ENCODE measurements at regions not wholly inside any gene's neighbourhood (a gene's known extent, or its start where the extent isn't known, plus 50 kb on each side); places are given as distances from the start of the nearest gene placed in this dataset.

DNA sequence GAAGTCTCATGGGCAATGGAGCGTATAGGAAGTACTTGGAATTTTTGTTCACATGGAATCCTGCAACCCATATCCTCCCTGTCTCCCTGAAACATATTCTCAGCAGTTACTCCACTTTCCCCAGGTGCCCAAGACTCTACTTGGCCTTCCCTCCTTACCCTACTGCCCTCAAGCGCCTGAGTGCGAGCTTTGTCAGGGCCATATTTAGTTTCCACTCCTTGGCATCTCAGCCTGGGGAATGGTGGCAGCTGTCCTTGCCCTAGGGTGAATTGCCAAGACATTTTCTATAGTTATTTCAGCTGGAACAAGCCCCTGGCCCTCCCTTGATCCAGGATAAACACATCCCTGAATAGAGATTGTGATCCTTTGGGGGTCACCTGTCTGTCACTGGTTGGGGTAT lies 569.3 kb upstream of the LRFN5 start:
- in situ Hi-C loops (cut with HindIII; ENCODE audit: low pct_unique_long_range_greater_than_20kb, low sequenced_read_pairs) (no loop called here), intact Hi-C loops (cut with micrococcal nuclease; ENCODE audit: unreplicated experiment) (no loop called here)
- no peak for ATAC-seq
- H3K27me3 ChIP-seq (ENCODE audit: control insufficient read depth, insufficient read depth, low read length): no peaks in the 10 kb centered on the region
- TF ChIP-seq, protein P1, sequence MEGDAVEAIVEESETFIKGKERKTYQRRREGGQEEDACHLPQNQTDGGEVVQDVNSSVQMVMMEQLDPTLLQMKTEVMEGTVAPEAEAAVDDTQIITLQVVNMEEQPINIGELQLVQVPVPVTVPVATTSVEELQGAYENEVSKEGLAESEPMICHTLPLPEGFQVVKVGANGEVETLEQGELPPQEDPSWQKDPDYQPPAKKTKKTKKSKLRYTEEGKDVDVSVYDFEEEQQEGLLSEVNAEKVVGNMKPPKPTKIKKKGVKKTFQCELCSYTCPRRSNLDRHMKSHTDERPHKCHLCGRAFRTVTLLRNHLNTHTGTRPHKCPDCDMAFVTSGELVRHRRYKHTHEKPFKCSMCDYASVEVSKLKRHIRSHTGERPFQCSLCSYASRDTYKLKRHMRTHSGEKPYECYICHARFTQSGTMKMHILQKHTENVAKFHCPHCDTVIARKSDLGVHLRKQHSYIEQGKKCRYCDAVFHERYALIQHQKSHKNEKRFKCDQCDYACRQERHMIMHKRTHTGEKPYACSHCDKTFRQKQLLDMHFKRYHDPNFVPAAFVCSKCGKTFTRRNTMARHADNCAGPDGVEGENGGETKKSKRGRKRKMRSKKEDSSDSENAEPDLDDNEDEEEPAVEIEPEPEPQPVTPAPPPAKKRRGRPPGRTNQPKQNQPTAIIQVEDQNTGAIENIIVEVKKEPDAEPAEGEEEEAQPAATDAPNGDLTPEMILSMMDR (IDR thresholded peaks at IDR 0.05): no peak
- TF ChIP-seq TCF7L2 (IDR thresholded peaks at IDR 0.05; ENCODE audit: low read depth, low read length) (no peak), POLR2AphosphoS5 (IDR thresholded peaks at IDR 0.05; ENCODE audit: low read depth, low read length) (no peak), SIN3A (IDR thresholded peaks at IDR 0.05; ENCODE audit: borderline replicate concordance, insufficient read depth, low read depth, low read length) (no peak)
- TF ChIP-seq, protein P2, sequence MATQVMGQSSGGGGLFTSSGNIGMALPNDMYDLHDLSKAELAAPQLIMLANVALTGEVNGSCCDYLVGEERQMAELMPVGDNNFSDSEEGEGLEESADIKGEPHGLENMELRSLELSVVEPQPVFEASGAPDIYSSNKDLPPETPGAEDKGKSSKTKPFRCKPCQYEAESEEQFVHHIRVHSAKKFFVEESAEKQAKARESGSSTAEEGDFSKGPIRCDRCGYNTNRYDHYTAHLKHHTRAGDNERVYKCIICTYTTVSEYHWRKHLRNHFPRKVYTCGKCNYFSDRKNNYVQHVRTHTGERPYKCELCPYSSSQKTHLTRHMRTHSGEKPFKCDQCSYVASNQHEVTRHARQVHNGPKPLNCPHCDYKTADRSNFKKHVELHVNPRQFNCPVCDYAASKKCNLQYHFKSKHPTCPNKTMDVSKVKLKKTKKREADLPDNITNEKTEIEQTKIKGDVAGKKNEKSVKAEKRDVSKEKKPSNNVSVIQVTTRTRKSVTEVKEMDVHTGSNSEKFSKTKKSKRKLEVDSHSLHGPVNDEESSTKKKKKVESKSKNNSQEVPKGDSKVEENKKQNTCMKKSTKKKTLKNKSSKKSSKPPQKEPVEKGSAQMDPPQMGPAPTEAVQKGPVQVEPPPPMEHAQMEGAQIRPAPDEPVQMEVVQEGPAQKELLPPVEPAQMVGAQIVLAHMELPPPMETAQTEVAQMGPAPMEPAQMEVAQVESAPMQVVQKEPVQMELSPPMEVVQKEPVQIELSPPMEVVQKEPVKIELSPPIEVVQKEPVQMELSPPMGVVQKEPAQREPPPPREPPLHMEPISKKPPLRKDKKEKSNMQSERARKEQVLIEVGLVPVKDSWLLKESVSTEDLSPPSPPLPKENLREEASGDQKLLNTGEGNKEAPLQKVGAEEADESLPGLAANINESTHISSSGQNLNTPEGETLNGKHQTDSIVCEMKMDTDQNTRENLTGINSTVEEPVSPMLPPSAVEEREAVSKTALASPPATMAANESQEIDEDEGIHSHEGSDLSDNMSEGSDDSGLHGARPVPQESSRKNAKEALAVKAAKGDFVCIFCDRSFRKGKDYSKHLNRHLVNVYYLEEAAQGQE (IDR thresholded peaks at IDR 0.05; ENCODE audit: insufficient read depth in 1 of 2, low read depth in 2 of 2, low read length in 1 of 2): no peak
- no peaks in the 10 kb centered on the region for H3K4me1 ChIP-seq (ENCODE audit: control insufficient read depth, insufficient read depth, low read length)
- no peak for DNase-seq (ENCODE audit: low read depth, low spot score)
- no peaks in the 10 kb centered on the region for H3K36me3 ChIP-seq (ENCODE audit: control insufficient read depth, insufficient read depth, low read length)
- ChIA-PET CTCF (no interaction called here), POLR2A (no interaction called here)
- no peaks in the 10 kb centered on the region for H3K9me3 ChIP-seq (ENCODE audit: control insufficient read depth, insufficient read depth, low read depth, low read length)
- no peak overlapping the region for H3K4me3 ChIP-seq (ENCODE audit: low read depth in 2 of 2, low read length in 2 of 2)
- no peak overlapping the region for H3K27ac ChIP-seq (ENCODE audit: low read length)
- BruUV-seq (replicated peaks): no TSS peak

DNA sequence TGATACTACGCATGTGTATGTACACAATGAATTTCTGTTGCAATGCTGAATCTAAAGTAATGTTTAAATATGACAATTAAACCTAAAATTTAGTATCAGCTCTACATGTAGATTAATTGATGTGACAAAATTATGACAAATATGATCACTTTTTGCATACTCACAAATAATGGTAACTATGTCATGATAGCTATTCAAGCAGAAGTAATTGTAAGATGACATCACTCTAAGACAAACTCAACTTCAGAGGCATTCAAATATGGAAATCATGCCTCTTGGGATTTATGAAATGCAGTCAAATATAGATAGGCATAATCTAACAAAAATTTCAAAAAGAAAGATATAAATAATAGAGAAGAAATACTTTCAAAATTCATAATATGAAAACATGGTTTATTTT lies 571.7 kb upstream of the LRFN5 start:
- CTCF ChIA-PET: no interaction called here
- no TSS peak for BruUV-seq (replicated peaks)
- H3K4me1 ChIP-seq (ENCODE audit: control insufficient read depth, insufficient read depth, low read length): no peaks in the 10 kb centered on the region

More for the DNA sequence above, 571.7 kb upstream of the LRFN5 start:
- TF ChIP-seq, protein P1 (IDR thresholded peaks at IDR 0.05): no peak
- TF ChIP-seq SIN3A (IDR thresholded peaks at IDR 0.05; ENCODE audit: borderline replicate concordance, insufficient read depth, low read depth, low read length) (no peak), TCF7L2 (IDR thresholded peaks at IDR 0.05; ENCODE audit: low read depth, low read length) (no peak), POLR2AphosphoS5 (IDR thresholded peaks at IDR 0.05; ENCODE audit: low read depth, low read length) (no peak)
- TF ChIP-seq, protein P2 (IDR thresholded peaks at IDR 0.05; ENCODE audit: insufficient read depth in 1 of 2, low read depth in 2 of 2, low read length in 1 of 2): no peak
- POLR2A ChIA-PET: no interaction called here
- Histone ChIP-seq H3K27ac (ENCODE audit: low read length) (no peak overlapping the region), H3K9me3 (ENCODE audit: control insufficient read depth, insufficient read depth, low read depth, low read length) (no peaks in the 10 kb centered on the region), H3K36me3 (ENCODE audit: control insufficient read depth, insufficient read depth, low read length) (no peaks in the 10 kb centered on the region), H3K27me3 (ENCODE audit: control insufficient read depth, insufficient read depth, low read length) (no peaks in the 10 kb centered on the region), H3K4me3 (ENCODE audit: low read depth in 2 of 2, low read length in 2 of 2) (no peak overlapping the region)
- ATAC-seq (no peak), DNase-seq (ENCODE audit: low read depth, low spot score) (no peak)
- in situ Hi-C loops (cut with HindIII; ENCODE audit: low pct_unique_long_range_greater_than_20kb, low sequenced_read_pairs): no loop called here
- intact Hi-C loops (cut with micrococcal nuclease; ENCODE audit: unreplicated experiment): no loop called here

All from Panc1 (cell line).